Colonic mucosa (tissue), 4 donors: ENCODE measurements at regions not wholly inside any gene's neighbourhood (a gene's known extent, or its start where the extent isn't known, plus 50 kb on each side); places are given as distances from the start of the nearest gene placed in this dataset.

Experiments
- DNase-seq: peaks from one replicate; pipeline ENCODE4 v3.0.0-alpha.2; 2020
- H3K27ac ChIP-seq: fragments of 200-600 bp; one replicate; pipeline ENCODE4 v1.8.0; 2021
- H3K27me3 ChIP-seq: fragments of 200-600 bp; one replicate; pipeline ENCODE4 v1.8.0; 2021
- H3K36me3 ChIP-seq: fragments of 200-600 bp; one replicate; pipeline ENCODE4 v1.8.0; 2021
- H3K4me1 ChIP-seq: fragments of 200-600 bp; one replicate; pipeline ENCODE4 v1.8.0; 2021; ENCODE audit warnings: mild to moderate bottlenecking
- H3K4me3 ChIP-seq: fragments of 200-600 bp; one replicate; pipeline ENCODE4 v1.8.0; 2021
- H3K9ac ChIP-seq, 2 donors: one replicate each; pipeline ENCODE4 v1.7.0; 2013; ENCODE audit warnings: control low read depth in 2 of 2, low read depth in 2 of 2, low read length in 2 of 2
- H3K9me3 ChIP-seq: fragments of 200-600 bp; one replicate; pipeline ENCODE4 v1.8.0; 2021
- intact Hi-C: fragments of 100-400 bp; cut with DNase I; formaldehyde crosslinking; loops from one replicate; pipeline ENCODE4 v1.14.1; 2022
- TF ChIP-seq, protein P1 (sequence below): fragments of 200-600 bp; IDR thresholded peaks from one replicate; pipeline ENCODE4 v1.8.0; 2022; ENCODE audit warnings: antibody characterized with exemption, mild to moderate bottlenecking
- donor health status: healthy.
- donor health status: DM: no; HTN: no; CAD: no.
- donor health status: DM: no; HTN: no; CAD: no.

DNA sequence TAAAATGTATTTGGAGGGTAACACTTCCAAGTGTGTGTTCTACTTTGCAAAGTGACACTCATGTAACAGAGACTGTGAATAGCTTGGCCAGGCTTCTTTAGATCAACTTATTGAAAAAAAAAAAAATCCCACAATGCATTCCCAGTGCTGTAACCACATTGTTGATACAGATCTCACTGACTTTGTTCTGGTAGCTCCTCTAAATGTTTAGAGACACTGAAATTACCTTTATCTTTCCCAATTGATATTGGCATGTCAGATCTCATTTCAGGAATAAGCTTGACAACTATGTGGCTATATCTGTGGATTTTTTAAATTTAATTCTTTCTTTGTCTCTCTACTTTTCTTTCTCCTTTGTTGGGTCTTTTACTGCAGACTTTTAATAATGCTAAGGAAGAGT, 1018.9 kb upstream of the PRMT6 start:
- no peaks in the 10 kb centered on the region for H3K9me3 ChIP-seq
- H3K36me3 ChIP-seq: no peaks in the 10 kb centered on the region
- TF ChIP-seq, protein P1, sequence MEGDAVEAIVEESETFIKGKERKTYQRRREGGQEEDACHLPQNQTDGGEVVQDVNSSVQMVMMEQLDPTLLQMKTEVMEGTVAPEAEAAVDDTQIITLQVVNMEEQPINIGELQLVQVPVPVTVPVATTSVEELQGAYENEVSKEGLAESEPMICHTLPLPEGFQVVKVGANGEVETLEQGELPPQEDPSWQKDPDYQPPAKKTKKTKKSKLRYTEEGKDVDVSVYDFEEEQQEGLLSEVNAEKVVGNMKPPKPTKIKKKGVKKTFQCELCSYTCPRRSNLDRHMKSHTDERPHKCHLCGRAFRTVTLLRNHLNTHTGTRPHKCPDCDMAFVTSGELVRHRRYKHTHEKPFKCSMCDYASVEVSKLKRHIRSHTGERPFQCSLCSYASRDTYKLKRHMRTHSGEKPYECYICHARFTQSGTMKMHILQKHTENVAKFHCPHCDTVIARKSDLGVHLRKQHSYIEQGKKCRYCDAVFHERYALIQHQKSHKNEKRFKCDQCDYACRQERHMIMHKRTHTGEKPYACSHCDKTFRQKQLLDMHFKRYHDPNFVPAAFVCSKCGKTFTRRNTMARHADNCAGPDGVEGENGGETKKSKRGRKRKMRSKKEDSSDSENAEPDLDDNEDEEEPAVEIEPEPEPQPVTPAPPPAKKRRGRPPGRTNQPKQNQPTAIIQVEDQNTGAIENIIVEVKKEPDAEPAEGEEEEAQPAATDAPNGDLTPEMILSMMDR: no peak
- no peak overlapping the region for H3K4me3 ChIP-seq
- H3K27me3 ChIP-seq: no peaks in the 10 kb centered on the region
- DNase-seq: no peak
- H3K4me1 ChIP-seq: no peaks in the 10 kb centered on the region
- H3K9ac ChIP-seq: no peak overlapping the region
- intact Hi-C loops: no loop called here
- H3K27ac ChIP-seq: no peak overlapping the region

- DNase-seq: no peak
- TF ChIP-seq, protein P1: no peak
- Histone ChIP-seq H3K4me3 (no peak overlapping the region), H3K9me3 (no peaks in the 10 kb centered on the region), H3K9ac (no peak overlapping the region), H3K4me1 (no peaks in the 10 kb centered on the region), H3K27me3 (no peaks in the 10 kb centered on the region), H3K27ac (no peak overlapping the region), H3K36me3 (no peaks in the 10 kb centered on the region)
- intact Hi-C loops: no loop called here
Measured at GRCh38 chr1:106038260-106038659, 1018.2 kb upstream of the PRMT6 start.

DNA sequence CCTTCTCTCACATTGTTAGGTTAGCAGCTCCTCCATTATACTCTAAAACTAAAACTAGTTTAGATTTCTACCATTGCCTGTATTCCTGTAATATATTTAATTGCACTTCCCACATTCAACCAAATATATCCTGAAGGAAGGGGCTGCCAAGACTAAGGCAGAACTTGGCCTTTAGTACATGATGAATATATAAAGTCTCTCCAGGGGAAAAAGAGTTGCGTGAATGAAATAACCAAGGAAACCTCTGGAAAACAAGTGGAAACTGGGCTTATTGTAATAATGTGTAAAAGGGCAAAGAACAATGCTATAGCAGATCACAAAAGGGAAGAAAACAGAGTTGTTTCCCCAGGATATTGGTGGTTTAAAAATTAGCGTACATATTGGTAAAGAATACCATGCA, 1012.5 kb upstream of the PRMT6 start:
- Histone ChIP-seq H3K4me1 (no peaks in the 10 kb centered on the region), H3K27ac (no peak overlapping the region), H3K9me3 (no peaks in the 10 kb centered on the region), H3K4me3 (no peak overlapping the region), H3K27me3 (no peaks in the 10 kb centered on the region), H3K36me3 (no peaks in the 10 kb centered on the region), H3K9ac (no peak overlapping the region)
- intact Hi-C loops: no loop called here
- no peak for DNase-seq
- TF ChIP-seq, protein P1: no peak

- Histone ChIP-seq H3K4me1 (no peaks in the 10 kb centered on the region), H3K9ac (no peak overlapping the region), H3K4me3 (no peak overlapping the region), H3K9me3 (no peaks in the 10 kb centered on the region), H3K27me3 (no peaks in the 10 kb centered on the region), H3K27ac (no peak overlapping the region), H3K36me3 (no peaks in the 10 kb centered on the region)
- no peak for DNase-seq
- TF ChIP-seq, protein P1: no peak
- intact Hi-C loops: no loop called here
Measured at GRCh38 chr1:106047210-106047609, 1009.3 kb upstream of the PRMT6 start.

DNA sequence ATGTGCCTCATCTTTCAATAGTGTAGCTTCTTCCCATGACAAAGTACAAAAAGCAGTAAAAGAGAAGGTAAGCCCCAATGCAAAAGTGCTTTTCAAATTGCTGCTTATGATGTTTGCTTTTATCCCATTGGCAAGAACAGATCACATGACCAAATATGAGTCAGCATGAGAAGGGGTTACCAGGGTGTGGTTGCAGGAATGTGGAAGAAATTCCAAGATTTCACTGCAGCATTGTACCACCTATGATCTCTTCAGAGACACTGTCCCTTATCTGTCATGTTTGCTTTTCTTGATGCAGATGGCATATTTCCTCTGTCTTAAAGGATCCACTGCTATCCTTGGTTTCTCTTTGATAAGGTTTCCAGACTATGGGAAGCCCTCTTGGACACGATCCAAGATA, 1006.9 kb upstream of the PRMT6 start:
- TF ChIP-seq, protein P1: no peak
- intact Hi-C loops: no loop called here
- no peaks in the 10 kb centered on the region for H3K4me1 ChIP-seq
- no peak overlapping the region for H3K4me3 ChIP-seq
- no peak overlapping the region for H3K27ac ChIP-seq
- no peak overlapping the region for H3K9ac ChIP-seq
- no peaks in the 10 kb centered on the region for H3K9me3 ChIP-seq
- no peaks in the 10 kb centered on the region for H3K27me3 ChIP-seq
- H3K36me3 ChIP-seq: no peaks in the 10 kb centered on the region
- no peak for DNase-seq

DNA sequence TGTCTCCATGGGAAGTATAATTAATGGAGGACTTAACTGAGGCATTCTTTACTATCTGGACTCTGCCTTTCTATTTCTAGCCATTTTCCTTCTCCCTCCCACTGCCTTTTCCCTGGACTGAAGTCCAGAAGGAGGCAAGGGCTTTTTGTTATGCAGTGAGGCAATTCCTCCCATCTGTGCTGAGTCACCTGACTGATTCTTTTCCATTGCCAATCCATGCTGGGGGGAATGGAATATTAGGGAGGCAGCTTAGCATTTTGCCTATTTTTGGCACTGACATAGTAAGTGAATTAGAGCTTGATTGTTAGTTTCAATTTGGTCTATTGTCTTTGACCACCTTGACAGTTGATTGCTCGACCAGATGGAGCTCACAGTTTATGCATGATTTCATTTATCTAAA, 1000.6 kb upstream of the PRMT6 start:
- no peaks in the 10 kb centered on the region for H3K27me3 ChIP-seq
- TF ChIP-seq, protein P1: no peak
- H3K4me1 ChIP-seq: no peaks in the 10 kb centered on the region
- H3K36me3 ChIP-seq: no peaks in the 10 kb centered on the region
- intact Hi-C loops: no loop called here
- H3K9me3 ChIP-seq: no peaks in the 10 kb centered on the region
- no peak overlapping the region for H3K9ac ChIP-seq
- DNase-seq: no peak
- no peak overlapping the region for H3K4me3 ChIP-seq
- no peak overlapping the region for H3K27ac ChIP-seq
